A549 (cell line): ENCODE measurements at regions not wholly inside any gene's neighbourhood (a gene's known extent, or its start where the extent isn't known, plus 50 kb on each side); places are given as distances from the start of the nearest gene placed in this dataset.

ENCODE experiments used
- CHD4 ChIP-seq: fragments of 200-600 bp; sonication (generic); IDR thresholded peaks from 2 replicates; pipeline ENCODE4 v1.6.1; 2016; ENCODE audit warnings: antibody characterized with exemption, mild to moderate bottlenecking, borderline replicate concordance
- CTCF ChIP-seq: fragments of >200 bp; sonication (Bioruptor Twin); formaldehyde crosslinking; IDR thresholded peaks from 3 replicates; pipeline ENCODE4 v1.5.1; 2016
- E2F6 ChIP-seq: IDR thresholded peaks from 2 replicates; pipeline ENCODE4 v1.6.1; 2012; ENCODE audit warnings: low read depth, borderline replicate concordance
- EP300 ChIP-seq, 2 experiments: fragments of >200 bp; sonication (Bioruptor Twin); formaldehyde crosslinking; IDR thresholded peaks; 2 replicates in 1 of 2; 3 replicates in 1 of 2; pipeline ENCODE4 v1.6.1; 2016 to 2017
- FOXS1 ChIP-seq: fragments of 250-450 bp; sonication (Bioruptor Pico); IDR thresholded peaks from 2 replicates; pipeline ENCODE4 v1.5.0; 2020; ENCODE audit warnings: mild to moderate bottlenecking, moderate library complexity
- JUNB ChIP-seq: fragments of >200 bp; sonication (Bioruptor Twin); formaldehyde crosslinking; IDR thresholded peaks from 2 replicates; pipeline ENCODE4 v1.6.1; 2016
- MAFK ChIP-seq: fragments of 450-650 bp; IDR thresholded peaks from 2 replicates; pipeline ENCODE4 v1.6.1; 2014; ENCODE audit not compliant: partially characterized antibody
- MAX ChIP-seq: IDR thresholded peaks from 2 replicates; pipeline ENCODE4 v1.6.1; 2012
- POLR2A ChIP-seq: IDR thresholded peaks from 2 replicates; pipeline ENCODE4 v1.6.1; 2012; ENCODE audit warnings: mild to moderate bottlenecking, low read length
- RARB ChIP-seq: fragments of 250-450 bp; sonication (Bioruptor Pico); IDR thresholded peaks from 2 replicates; pipeline ENCODE4 v1.8.0; 2021; ENCODE audit warnings: mild to moderate bottlenecking, moderate library complexity

- no peak for TF ChIP-seq JUNB
- TF ChIP-seq MAX = no peak
- TF ChIP-seq CTCF = no peak
- no peak for TF ChIP-seq EP300 (IDR thresholded peaks at IDR 0.05)
- no peak for TF ChIP-seq POLR2A
- TF ChIP-seq RARB (CRISPR knock-in tag) = no peak
- TF ChIP-seq MAFK = no peak
- TF ChIP-seq FOXS1 (CRISPR knock-in tag) = no peak
- TF ChIP-seq CHD4 = no peak
- no peak for TF ChIP-seq E2F6
Measured at GRCh38 chr22:35183917-35184316, 73.4 kb upstream of the HMGXB4 start.
